Testis (tissue), 2 donors: ENCODE measurements at regions not wholly inside any gene's neighbourhood (a gene's known extent, or its start where the extent isn't known, plus 50 kb on each side); places are given as distances from the start of the nearest gene placed in this dataset.

ENCODE experiments used
- CTCF ChIP-seq, 3 experiments: fragments of 450-650 bp in 2 of 3; fragments of 200-600 bp in 1 of 3; sonication (generic) in 1 of 3; IDR thresholded peaks; one replicate each; pipeline ENCODE4 v1.5.1; 2016 to 2019; ENCODE audit warnings: antibody characterized with exemption in 3 of 3, mild to moderate bottlenecking in 2 of 3, moderate library complexity in 1 of 3
- POLR2A ChIP-seq: fragments of 450-650 bp; IDR thresholded peaks from one replicate; pipeline ENCODE4 v1.6.1; 2017; ENCODE audit warnings: antibody characterized with exemption, mild to moderate bottlenecking, moderate library complexity

GRCh38 chr22:48953103-48953720, 874.5 kb downstream of the BRD1 start:
- no peak for TF ChIP-seq CTCF (IDR thresholded peaks at IDR 0.05)
- no peak for TF ChIP-seq POLR2A
